HG03066 (cell line): ENCODE measurements at regions not wholly inside any gene's neighbourhood (a gene's known extent, or its start where the extent isn't known, plus 50 kb on each side); places are given as distances from the start of the nearest gene placed in this dataset.
"Not testable (repeated sequence)": the region's sequence is repeated elsewhere in the genome, so short reads cannot be mapped to it uniquely, and the experiment has no call there.

ENCODE experiments used
- ATAC-seq: cut with Tn5 transposase; IDR thresholded peaks from one replicate; pipeline ENCODE4 v1.9.1; 2021; ENCODE audit warnings: low read depth; ENCODE audit not compliant: unreplicated experiment

DNA sequence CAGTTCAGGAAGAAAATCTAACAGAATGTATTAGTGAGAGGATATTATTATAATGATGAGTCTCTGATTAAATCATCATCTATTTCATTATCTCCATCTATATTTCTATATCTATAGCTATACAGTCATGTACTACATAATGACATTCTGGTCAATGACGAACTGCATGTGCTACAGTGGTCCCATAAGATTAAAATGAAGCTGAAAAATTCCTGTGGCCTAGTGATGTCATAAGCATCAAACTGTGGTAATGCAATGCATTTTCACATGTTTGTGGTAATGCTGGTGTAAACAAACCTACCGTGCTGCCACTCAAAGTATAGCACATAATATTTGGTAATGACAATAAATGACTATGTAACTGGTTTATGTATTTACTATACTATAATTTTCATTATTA, 1127.9 kb upstream of the CHAC2 start:
- ATAC-seq, result no peak

- no peak for ATAC-seq
Observed at GRCh38 chr2:52632543-52632942, 1135.1 kb upstream of the CHAC2 start.

- no peak for ATAC-seq
Observed at GRCh38 chr2:52629944-52630343, 1137.7 kb upstream of the CHAC2 start.

GRCh38 chr2:52629531-52629930, 1138.1 kb upstream of the CHAC2 start:
- ATAC-seq, result no peak

GRCh38 chr2:52622266-52622665, 1145.3 kb upstream of the CHAC2 start:
- ATAC-seq, result no peak

DNA sequence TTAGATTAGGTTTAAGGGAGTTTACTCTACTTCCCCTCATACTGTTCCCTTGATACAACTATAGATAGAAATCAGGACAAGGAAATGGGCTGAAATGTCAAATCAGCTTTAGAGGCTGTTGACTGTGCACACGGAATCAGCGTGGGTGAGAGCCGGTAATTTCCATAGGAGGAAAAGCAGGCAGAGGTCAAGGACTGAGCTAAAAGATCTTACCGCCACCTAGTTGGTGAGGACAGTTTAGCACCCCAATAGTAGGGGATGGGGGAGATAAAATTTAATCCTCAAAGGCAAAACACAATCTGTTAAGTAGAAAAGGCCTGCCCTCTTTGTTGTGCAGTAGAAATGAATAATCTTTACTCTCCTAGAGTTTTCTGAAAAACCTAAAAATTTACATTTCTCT, 1154.5 kb upstream of the CHAC2 start:
- no peak for ATAC-seq

GRCh38 chr2:52611759-52612158, 1155.8 kb upstream of the CHAC2 start:
- no peak for ATAC-seq

GRCh38 chr2:52608030-52608429, 1159.6 kb upstream of the CHAC2 start:
- no peak for ATAC-seq

GRCh38 chr2:52597346-52597745, 1170.3 kb upstream of the CHAC2 start:
- ATAC-seq, result no peak

DNA sequence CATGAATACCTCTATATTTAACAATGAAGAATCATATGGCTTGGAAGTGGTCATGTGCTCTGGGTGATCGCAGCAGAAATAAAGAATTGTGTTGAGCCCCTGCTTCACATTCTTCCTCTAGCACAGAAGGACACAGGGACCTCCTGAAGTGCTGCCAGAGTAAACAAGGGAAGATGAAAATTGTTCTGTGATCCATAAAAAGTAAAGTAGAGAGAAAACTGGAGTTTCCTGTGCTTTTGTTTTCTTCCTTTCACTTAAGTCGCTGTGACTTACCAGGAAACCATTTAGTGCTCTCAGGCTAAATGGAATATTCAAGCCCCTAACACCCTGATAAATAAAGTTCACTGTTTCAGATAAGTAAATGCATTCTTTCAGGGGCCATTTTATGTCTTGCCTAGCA, 1173.6 kb upstream of the CHAC2 start:
- ATAC-seq, result no peak

DNA sequence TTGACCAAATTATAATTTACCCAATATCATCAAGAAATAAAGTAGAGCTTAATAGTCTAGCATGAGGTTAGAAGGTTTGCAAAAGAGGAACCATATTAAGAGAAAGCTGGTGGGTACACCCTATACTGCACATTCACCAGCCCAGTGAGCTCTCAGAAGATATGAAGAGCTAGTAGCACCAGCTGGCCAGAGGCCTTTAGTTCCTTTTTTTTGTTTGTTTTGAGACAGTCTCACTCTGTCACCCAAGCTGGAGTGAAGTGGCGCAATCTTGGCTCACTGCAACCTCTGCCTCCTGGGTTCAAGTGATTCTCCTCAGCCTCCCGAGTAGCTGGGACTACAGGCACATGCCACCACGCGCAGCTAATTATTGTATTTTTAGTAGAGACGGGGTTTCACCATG, 1183.5 kb upstream of the CHAC2 start:
- ATAC-seq, result not testable (repeated sequence)

GRCh38 chr2:52572469-52572894, 1195.1 kb upstream of the CHAC2 start:
- no peak for ATAC-seq

DNA sequence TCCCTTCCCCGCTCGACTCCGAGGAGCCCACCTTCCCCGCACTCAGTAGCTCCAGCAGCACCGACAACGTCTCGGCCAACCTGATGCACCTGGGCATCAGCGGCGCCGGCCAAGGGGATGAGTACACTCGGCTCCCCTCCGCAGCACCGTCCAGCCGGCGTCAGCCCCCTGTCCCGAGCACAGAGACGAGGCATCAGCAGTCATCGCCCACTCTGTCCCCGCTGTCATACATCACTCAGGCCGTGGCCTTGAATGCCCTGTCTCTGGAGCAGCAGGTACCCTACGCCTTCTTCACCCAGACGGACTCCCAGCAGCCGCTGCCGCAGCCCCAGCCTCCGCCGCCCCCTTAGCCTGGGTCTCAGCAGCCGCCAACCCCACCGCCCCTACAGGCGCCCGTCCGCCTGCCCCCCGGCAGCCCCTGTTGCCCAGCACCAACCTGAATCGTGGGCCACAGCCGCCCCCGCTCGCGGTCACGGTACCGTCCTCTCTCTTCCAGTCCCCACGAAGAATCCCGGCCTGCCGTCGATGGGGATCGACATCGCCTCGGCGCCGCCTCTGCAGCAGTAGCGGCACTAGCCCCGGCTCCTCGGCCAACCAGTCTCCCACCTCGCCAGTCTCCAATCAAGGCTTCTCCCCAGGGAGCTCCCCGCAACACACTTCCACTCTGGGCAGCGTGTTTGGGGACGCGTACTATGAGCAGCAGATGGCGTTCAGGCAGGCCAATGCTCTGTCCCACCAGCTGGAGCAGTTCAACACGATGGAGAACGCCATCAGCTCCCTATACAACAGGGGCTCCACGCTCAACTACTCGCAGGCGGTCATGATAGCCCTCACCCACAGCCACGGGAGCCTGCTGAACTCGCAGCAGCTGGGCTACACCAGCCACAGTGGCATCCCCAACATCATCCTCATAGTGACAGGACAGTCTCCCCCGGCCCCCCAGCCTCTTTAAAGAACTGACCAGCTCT, 1195.9 kb upstream of the CHAC2 start:
- ATAC-seq, result no peak

DNA sequence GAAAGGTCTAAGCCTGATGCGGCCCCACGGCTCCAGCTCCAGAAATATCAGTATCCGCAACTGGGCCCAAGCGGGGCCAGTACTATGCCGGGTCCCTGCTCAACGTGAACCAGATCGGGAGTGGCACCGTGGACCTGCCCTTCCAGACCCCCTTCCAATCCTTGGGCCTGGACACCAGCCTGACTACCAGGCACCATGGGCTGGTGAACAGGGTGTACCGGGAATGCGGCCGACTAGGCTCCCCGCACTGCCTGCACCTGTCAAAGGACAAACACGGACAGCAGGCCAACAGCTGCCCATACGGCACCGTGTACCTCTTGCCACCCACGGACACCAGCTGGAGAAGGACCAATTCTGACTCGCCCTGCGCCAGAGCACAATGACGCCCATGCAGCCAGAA, 1196.9 kb upstream of the CHAC2 start:
- no peak for ATAC-seq

- no peak for ATAC-seq
Observed at GRCh38 chr2:52563151-52563550, 1204.5 kb upstream of the CHAC2 start.

DNA sequence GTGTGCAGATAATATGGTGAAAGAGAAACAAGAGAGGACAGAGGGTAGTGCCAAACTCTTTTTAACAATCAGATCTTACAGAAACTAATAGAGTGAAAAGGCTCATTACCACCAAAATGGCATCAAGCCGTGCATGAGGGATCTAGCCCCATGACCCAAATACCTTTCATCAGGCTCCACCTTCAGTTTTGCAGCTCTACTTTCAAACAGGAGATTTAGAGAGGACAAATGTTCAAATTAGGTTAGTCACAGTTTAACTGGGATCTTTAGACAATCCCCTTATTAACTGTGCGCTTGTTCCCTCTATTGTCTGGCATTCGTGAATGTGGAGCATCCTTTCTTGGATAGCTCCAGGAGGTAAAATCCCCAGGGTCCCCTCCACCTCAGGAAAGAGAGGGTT, 1209.3 kb upstream of the CHAC2 start:
- ATAC-seq, result no peak

DNA sequence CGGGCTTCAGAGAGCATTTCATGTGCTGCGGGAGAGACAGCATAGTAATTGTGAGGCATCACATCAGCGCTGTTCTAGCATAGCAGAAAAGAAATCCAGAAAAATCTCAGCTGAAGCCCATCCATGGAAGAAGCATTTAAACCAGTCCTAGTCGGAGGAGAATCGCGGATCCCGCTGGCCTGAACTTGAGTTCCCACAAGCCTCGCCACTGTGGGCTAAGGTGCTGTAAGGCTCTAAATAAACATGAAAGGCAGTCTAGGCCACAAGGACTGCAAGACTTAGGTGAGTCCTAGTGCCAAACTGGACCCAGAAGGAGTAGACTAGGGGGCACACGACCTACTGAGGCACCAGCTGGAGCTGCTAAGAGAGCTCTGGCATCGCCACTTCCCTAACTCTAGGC, 1225.3 kb upstream of the CHAC2 start:
- no peak for ATAC-seq

GRCh38 chr2:52539026-52539970, 1228.3 kb upstream of the CHAC2 start:
- no peak for ATAC-seq

GRCh38 chr2:52537588-52537987, 1230.0 kb upstream of the CHAC2 start:
- ATAC-seq, result no peak

GRCh38 chr2:52536929-52537460, 1230.6 kb upstream of the CHAC2 start:
- no peak for ATAC-seq

DNA sequence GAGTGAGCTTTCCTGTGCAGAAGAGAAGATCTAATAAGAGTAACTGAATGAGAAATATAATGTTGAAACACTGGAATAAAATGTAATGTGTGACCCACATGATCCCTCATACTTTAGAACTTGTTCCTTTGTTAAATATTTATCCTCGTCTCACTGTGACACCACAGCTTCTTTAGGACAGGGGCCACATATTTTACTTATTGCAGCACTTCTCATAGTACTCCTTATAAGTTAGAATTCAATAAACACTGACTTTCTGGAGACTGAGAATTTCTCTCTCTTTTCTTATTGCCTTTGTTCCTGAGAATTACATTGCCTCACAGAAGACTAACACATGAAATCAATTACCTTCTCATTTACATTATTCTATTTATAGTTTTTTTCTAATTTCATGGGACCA, 1234.6 kb upstream of the CHAC2 start:
- no peak for ATAC-seq
